ENCODE measurements at regions not wholly inside any gene's neighbourhood (a gene's known extent, or its start where the extent isn't known, plus 50 kb on each side); places are given as distances from the start of the nearest gene placed in this dataset.
"Not testable (repeated sequence)": the region's sequence is repeated elsewhere in the genome, so short reads cannot be mapped to it uniquely, and the experiment has no call there.

- TF ChIP-seq BHLHE40 (IDR thresholded peaks at IDR 0.05; ENCODE audit: borderline replicate concordance); ARNT (IDR thresholded peaks at IDR 0.05); FOXM1 (IDR thresholded peaks at IDR 0.05; ENCODE audit: borderline replicate concordance); FOXK2 (IDR thresholded peaks at IDR 0.05); LEF1 (IDR thresholded peaks at IDR 0.05; ENCODE audit: borderline replicate concordance); FOXA1 (IDR thresholded peaks at IDR 0.05); ELF4 (IDR thresholded peaks at IDR 0.05); PKNOX1 (IDR thresholded peaks at IDR 0.05): not testable (repeated sequence)
Measured at GRCh38 chr15:87737460-87737859, 519.1 kb downstream of the NTRK3 start.
